Nephron (organoid): ENCODE measurements at regions not wholly inside any gene's neighbourhood (a gene's known extent, or its start where the extent isn't known, plus 50 kb on each side); places are given as distances from the start of the nearest gene placed in this dataset.

Experiments used
- H3K27ac Mint-ChIP-seq, 3 experiments: 2 replicates each; pipeline ENCODE4 v1.8.0; 2020; ENCODE audit warnings: mixed read lengths in 3 of 3, mild to moderate bottlenecking in 2 of 3, moderate library complexity in 1 of 3
- H3K27me3 Mint-ChIP-seq: 2 replicates; pipeline ENCODE4 v1.8.0; 2021; ENCODE audit warnings: low read depth, mild to moderate bottlenecking, moderate library complexity, mixed read lengths
- H3K36me3 Mint-ChIP-seq: 2 replicates; pipeline ENCODE4 v1.8.0; 2020; ENCODE audit warnings: low read depth, mixed read lengths
- H3K4me1 Mint-ChIP-seq: 2 replicates; pipeline ENCODE4 v1.8.0; 2020; ENCODE audit warnings: mixed read lengths
- H3K4me3 Mint-ChIP-seq, 3 experiments: 2 replicates each; pipeline ENCODE4 v1.8.0; 2020; ENCODE audit warnings: mild to moderate bottlenecking in 3 of 3, mixed read lengths in 3 of 3, moderate library complexity in 2 of 3
- H3K9me3 Mint-ChIP-seq: 2 replicates; pipeline ENCODE4 v1.8.0; 2020; ENCODE audit warnings: mixed read lengths
- TF ChIP-seq, protein P1 (sequence below), 3 experiments: fragments of 200-600 bp; sonication (generic); IDR thresholded peaks; one replicate each; pipeline ENCODE4 v1.5.0; 2021; ENCODE audit warnings: antibody characterized with exemption in 3 of 3; ENCODE audit not compliant: unreplicated experiment in 3 of 3

DNA sequence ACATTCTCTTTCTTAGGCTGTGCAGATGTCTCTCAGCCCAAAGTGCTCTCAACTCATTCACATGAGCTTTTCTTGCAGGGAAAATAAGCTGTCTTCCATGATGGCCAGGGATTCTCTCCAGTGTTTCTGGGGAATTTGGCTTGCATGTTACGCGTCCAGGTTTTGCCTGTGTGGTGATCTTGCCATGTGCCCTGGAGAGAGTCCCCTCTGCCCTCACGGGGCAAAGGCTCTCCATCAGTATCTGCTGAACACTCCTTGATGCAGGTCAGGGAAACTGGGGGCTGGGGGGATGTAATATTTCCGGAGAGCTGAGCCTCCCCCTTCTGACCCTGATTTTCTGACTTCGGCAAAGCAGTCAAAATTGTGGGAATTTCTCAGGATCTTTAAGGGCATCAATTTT is 87.6 kb downstream of the ACKR3 start:
- H3K27ac Mint-ChIP-seq = no peak overlapping the region
- H3K4me3 Mint-ChIP-seq = no peak overlapping the region
- peaks cover 2% of the 10 kb centered on the region for H3K9me3 Mint-ChIP-seq
- H3K27me3 Mint-ChIP-seq = peaks cover under 1% of the 10 kb centered on the region
- H3K4me1 Mint-ChIP-seq = peaks cover 34% of the 10 kb centered on the region
- TF ChIP-seq, protein P1, sequence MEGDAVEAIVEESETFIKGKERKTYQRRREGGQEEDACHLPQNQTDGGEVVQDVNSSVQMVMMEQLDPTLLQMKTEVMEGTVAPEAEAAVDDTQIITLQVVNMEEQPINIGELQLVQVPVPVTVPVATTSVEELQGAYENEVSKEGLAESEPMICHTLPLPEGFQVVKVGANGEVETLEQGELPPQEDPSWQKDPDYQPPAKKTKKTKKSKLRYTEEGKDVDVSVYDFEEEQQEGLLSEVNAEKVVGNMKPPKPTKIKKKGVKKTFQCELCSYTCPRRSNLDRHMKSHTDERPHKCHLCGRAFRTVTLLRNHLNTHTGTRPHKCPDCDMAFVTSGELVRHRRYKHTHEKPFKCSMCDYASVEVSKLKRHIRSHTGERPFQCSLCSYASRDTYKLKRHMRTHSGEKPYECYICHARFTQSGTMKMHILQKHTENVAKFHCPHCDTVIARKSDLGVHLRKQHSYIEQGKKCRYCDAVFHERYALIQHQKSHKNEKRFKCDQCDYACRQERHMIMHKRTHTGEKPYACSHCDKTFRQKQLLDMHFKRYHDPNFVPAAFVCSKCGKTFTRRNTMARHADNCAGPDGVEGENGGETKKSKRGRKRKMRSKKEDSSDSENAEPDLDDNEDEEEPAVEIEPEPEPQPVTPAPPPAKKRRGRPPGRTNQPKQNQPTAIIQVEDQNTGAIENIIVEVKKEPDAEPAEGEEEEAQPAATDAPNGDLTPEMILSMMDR (IDR thresholded peaks at IDR 0.05; ENCODE audit: unreplicated experiment in 3 of 3) = no peak
- no peaks in the 10 kb centered on the region for H3K36me3 Mint-ChIP-seq

DNA sequence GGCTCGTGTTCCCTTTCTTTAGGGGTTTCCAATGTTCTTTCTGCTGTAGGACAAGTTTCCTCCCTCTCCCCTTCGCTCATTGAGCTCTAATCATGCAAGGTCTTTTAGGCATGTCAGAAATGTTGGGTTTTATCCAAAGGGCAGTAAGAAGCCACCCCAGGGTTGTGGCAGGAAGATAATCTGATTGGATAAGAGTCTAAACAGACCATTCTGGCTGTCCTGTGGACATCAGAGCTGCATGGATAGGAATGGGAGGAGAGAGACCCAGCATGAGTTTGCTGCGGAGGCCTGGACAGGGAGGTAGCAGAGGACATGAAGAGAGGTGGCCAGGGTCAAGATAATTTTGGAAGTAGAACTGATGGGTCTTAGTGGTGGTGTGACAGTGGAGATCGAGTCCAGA is 88.2 kb downstream of the ACKR3 start:
- TF ChIP-seq, protein P1 (IDR thresholded peaks at IDR 0.05; ENCODE audit: unreplicated experiment in 3 of 3) = no peak
- Mint-ChIP-seq H3K9me3 (peaks cover 2% of the 10 kb centered on the region), H3K27me3 (peaks cover 4% of the 10 kb centered on the region), H3K4me1 (peaks cover 40% of the 10 kb centered on the region), H3K4me3 (no peak overlapping the region), H3K27ac (no peak overlapping the region), H3K36me3 (no peaks in the 10 kb centered on the region)

DNA sequence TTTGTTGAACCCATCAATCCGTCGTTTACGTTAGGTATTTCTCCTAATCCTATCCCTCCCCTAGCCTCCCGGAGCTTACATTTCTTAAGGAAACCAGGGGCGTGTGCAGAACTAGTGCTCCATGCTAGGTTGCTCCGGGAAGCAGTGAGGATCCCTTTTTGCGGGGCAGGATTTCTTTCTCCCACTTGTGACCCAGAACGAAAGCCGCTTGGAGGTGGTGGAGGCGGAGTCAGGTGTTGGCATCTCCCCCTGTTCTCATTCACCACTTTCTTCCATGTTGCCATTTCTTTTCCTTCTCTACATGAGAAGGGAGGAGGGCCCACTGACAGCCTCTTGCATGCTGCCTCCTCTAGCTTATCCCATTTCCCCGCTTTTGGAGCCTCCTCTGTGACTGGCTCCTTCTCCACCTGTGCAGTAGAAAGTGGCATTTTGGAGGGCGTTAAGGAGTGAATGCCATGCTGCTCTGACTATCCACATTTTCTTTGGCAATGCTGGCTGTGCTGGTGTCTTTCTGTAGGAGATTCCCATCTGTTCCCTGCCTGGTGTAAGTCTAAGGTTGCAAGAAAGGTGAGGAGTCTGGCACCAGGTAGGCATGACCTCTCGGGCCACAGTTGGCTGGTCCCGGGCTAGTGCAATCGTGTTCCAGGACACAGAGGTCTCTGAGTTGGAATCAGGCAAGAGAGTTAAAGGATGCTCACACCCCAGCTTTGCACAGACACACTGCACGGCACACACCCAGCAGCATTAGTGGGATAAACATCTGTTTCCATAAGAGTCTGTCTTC is 89.5 kb downstream of the ACKR3 start:
- TF ChIP-seq, protein P1 (IDR thresholded peaks at IDR 0.05; ENCODE audit: unreplicated experiment in 3 of 3) = no peak
- Mint-ChIP-seq H3K4me3 (no peak overlapping the region), H3K4me1 (peaks cover 54% of the 10 kb centered on the region), H3K9me3 (peaks cover 2% of the 10 kb centered on the region), H3K27me3 (peaks cover 10% of the 10 kb centered on the region), H3K27ac (peak overlapping the region in 2 of 3 experiments; percentile 33 to 65), H3K36me3 (no peaks in the 10 kb centered on the region)

DNA sequence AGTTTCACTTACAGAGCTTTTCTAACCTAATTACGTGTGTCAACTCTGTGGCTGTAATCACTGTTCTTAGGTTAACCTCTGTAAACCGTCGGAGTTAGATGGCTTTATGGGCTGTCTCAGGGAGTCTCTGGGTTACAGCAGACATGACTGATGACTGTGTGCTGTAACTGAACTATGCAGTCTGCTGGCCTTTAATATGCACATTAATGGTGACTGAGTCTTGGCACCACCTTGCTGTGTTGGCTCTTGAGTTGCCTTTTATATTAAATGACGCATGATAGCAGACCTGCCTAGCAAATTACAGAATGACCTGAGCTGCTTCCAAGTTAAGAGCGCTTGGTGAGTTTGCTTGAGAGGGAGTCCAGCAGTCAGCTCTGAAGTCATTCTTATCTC is 90.1 kb downstream of the ACKR3 start:
- TF ChIP-seq, protein P1 (IDR thresholded peaks at IDR 0.05; ENCODE audit: unreplicated experiment in 3 of 3) = no peak
- Mint-ChIP-seq H3K36me3 (no peaks in the 10 kb centered on the region), H3K27me3 (peaks cover 10% of the 10 kb centered on the region), H3K27ac (peak overlapping the region in 2 of 3 experiments; percentile 33 to 65), H3K4me3 (no peak overlapping the region), H3K4me1 (peaks cover 54% of the 10 kb centered on the region), H3K9me3 (peaks cover 2% of the 10 kb centered on the region)

DNA sequence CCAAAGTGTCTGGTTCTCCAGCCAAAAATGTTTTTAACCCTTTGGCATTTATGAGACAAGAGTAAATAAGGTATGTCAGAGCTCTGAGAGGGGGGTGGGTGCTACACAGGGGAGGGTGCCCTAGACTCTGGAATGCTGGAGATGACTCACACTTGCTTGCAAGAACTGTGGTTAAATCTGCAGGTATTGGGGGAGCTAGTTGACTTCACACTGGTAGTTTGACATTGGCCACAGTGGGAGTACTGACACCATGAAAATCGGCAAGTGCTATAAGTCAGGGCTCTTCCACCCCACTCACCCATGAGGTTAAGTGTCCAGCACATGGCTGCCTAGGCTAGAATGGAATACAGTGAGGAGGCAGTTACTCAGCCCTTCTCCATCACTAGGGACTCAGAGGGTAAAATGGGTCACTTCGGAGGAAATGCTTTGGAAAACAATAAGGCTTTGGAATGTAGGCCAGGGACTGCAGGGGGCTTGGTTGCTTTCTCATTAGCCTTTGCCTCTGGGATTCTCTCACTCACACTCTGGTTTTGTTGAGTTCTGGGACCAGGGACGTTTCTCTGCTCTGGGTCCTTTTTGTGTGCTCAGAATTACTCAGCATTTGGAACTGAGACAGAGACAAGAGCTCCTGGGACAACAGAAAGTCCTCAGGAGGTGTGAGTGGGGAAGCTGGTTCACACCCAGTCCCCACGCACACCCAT is 91.6 kb downstream of the ACKR3 start:
- Mint-ChIP-seq H3K4me1 (peaks cover 54% of the 10 kb centered on the region), H3K27ac (peak overlapping the region in 2 of 3 experiments; percentile 17 to 55), H3K4me3 (no peak overlapping the region), H3K36me3 (peaks cover under 1% of the 10 kb centered on the region), H3K9me3 (peaks cover 5% of the 10 kb centered on the region), H3K27me3 (peaks cover 10% of the 10 kb centered on the region)
- TF ChIP-seq, protein P1 (IDR thresholded peaks at IDR 0.05; ENCODE audit: unreplicated experiment in 3 of 3) = no peak
